Transverse colon (tissue), 4 donors: ENCODE measurements at regions not wholly inside any gene's neighbourhood (a gene's known extent, or its start where the extent isn't known, plus 50 kb on each side); places are given as distances from the start of the nearest gene placed in this dataset.

ENCODE experiments used
- DNase-seq: peaks from one replicate; pipeline ENCODE4 v3.0.0-alpha.2; 2019
- H3K27ac ChIP-seq, 4 donors: fragments of 200-600 bp; sonication (generic); 2 replicates each; pipeline ENCODE4 v1.5.1; 2016 to 2018; ENCODE audit warnings: inconsistent platforms in 4 of 4
- H3K27me3 ChIP-seq: fragments of 200-600 bp; sonication (generic); 2 replicates; pipeline ENCODE4 v1.5.1; 2017; ENCODE audit warnings: inconsistent platforms
- H3K36me3 ChIP-seq, 4 donors: fragments of 200-600 bp; sonication (generic); 2 replicates each; pipeline ENCODE4 v1.5.1; 2017 to 2019; ENCODE audit warnings: inconsistent platforms in 4 of 4
- H3K4me1 ChIP-seq, 4 donors: fragments of 200-600 bp; sonication (generic); 2 replicates each; pipeline ENCODE4 v1.5.1; 2017 to 2020; ENCODE audit warnings: inconsistent platforms in 4 of 4
- H3K4me3 ChIP-seq, 4 donors: fragments of 200-600 bp; sonication (generic); 1 replicate in 1 of 4; 2 replicates in 3 of 4; pipeline versions ENCODE4 v1.5.1 to v1.6.1; 2017 to 2019; ENCODE audit warnings: inconsistent platforms in 4 of 4
- H3K9me3 ChIP-seq, 2 donors: fragments of 200-600 bp; sonication (generic); 2 replicates each; pipeline ENCODE4 v1.5.1; 2017 to 2019; ENCODE audit warnings: inconsistent platforms in 2 of 2
- CTCF ChIP-seq, 5 experiments: fragments of 200-600 bp in 3 of 5; fragments of 450-650 bp in 2 of 5; sonication (generic) in 3 of 5; IDR thresholded peaks; 1 replicate in 2 of 5; 2 replicates in 3 of 5; pipeline ENCODE4 v1.5.1; 2016 to 2017; ENCODE audit warnings: antibody characterized with exemption in 5 of 5, inconsistent platforms in 3 of 5, mild to moderate bottlenecking in 2 of 5, moderate library complexity in 1 of 5
- EP300 ChIP-seq: sonication (generic); formaldehyde crosslinking; IDR thresholded peaks from one replicate; pipeline ENCODE4 v1.6.1; 2017; ENCODE audit warnings: antibody characterized with exemption, low read depth
- POLR2A ChIP-seq: fragments of 450-650 bp; IDR thresholded peaks from one replicate; pipeline ENCODE4 v1.6.1; 2016; ENCODE audit warnings: antibody characterized with exemption, mild to moderate bottlenecking, moderate library complexity
- POLR2AphosphoS5 ChIP-seq, 3 donors: sonication (generic); formaldehyde crosslinking; IDR thresholded peaks; one replicate each; pipeline ENCODE4 v1.6.1; 2016; ENCODE audit warnings: antibody characterized with exemption in 3 of 3
- WGBS, 2 donors: methylation state at CpG; one replicate each; pipeline ENCODE4 v1.1.5; 2018; ENCODE audit warnings: low coverage in 1 of 2; 5-methylcytosine and 5-hydroxymethylcytosine counted together
- in situ Hi-C, 4 donors: fragments of 200-750 bp; cut with MboI; loops; one replicate each; pipeline versions ENCODE4 v1.15.0 to v1.15.1; 2017; ENCODE audit warnings: low sequenced_read_pairs in 3 of 4, low pct_ligation_motif_present in 1 of 4, low pct_unique_long_range_greater_than_20kb in 1 of 4
- intact Hi-C: fragments of 100-400 bp; cut with DNase I; formaldehyde crosslinking; loops from one replicate; pipeline ENCODE4 v1.15.1; 2023; ENCODE audit warnings: low total_unique reads

GRCh38 chr15:96158938-96159337 lies 171.6 kb upstream of the NR2F2 start:
- intact Hi-C loops = no loop called here
- DNase-seq = no peak
- Histone ChIP-seq H3K27me3 (no peaks in the 10 kb centered on the region), H3K4me1 (no peaks in the 10 kb centered on the region), H3K27ac (no peak overlapping the region), H3K9me3 (no peaks in the 10 kb centered on the region), H3K4me3 (no peak overlapping the region), H3K36me3 (no peaks in the 10 kb centered on the region)
- WGBS, 2 donors = 52% methylated on average over 5 of the region's 5 CpGs; no CpG with 5 or more reads in 1 of the 2 donors
- no peak for TF ChIP-seq POLR2A
- TF ChIP-seq CTCF (IDR thresholded peaks at IDR 0.05) = no peak
- TF ChIP-seq POLR2AphosphoS5 (IDR thresholded peaks at IDR 0.05) = no peak
- TF ChIP-seq EP300 = no peak
- in situ Hi-C loops = no loop called here

- H3K27ac ChIP-seq = peak overlapping the region in 1 of 4 donors; percentile 23
- no peak for TF ChIP-seq POLR2AphosphoS5 (IDR thresholded peaks at IDR 0.05)
- no peak for TF ChIP-seq CTCF (IDR thresholded peaks at IDR 0.05)
- TF ChIP-seq EP300 = no peak
- no peak for TF ChIP-seq POLR2A
- no peaks in the 10 kb centered on the region for H3K27me3 ChIP-seq
- intact Hi-C loops (no loop called here), in situ Hi-C loops (no loop called here)
- H3K9me3 ChIP-seq = no peaks in the 10 kb centered on the region
- H3K4me3 ChIP-seq = no peak overlapping the region
- WGBS, 2 donors = 22 to 34% methylated on average over 5 to 8 of the region's 8 CpGs
- no peaks in the 10 kb centered on the region for H3K4me1 ChIP-seq
- no peak for DNase-seq
- no peaks in the 10 kb centered on the region for H3K36me3 ChIP-seq
These were observed 170.2 kb upstream of the NR2F2 start for GRCh38 chr15:96160269-96160668.

GRCh38 chr15:96160800-96161199 lies 169.7 kb upstream of the NR2F2 start:
- Histone ChIP-seq H3K9me3 (no peaks in the 10 kb centered on the region), H3K36me3 (no peaks in the 10 kb centered on the region), H3K4me3 (no peak overlapping the region), H3K27ac (peak overlapping the region in 1 of 4 donors; percentile 1), H3K4me1 (peaks cover 0 to under 1% (median 0%) of the 10 kb centered on the region in 4 donors), H3K27me3 (no peaks in the 10 kb centered on the region)
- no peak for TF ChIP-seq POLR2AphosphoS5 (IDR thresholded peaks at IDR 0.05)
- intact Hi-C loops = no loop called here
- DNase-seq = no peak
- 49 to 93% methylated on average over 1 of the region's 1 CpG for WGBS, 2 donors
- in situ Hi-C loops = no loop called here

GRCh38 chr15:96162322-96162721 lies 168.2 kb upstream of the NR2F2 start:
- WGBS, 2 donors = 71% methylated on average over 2 of the region's 2 CpGs; no CpG with 5 or more reads in 1 of the 2 donors
- intact Hi-C loops = no loop called here
- no peak for DNase-seq

GRCh38 chr15:96165081-96165480 lies 165.4 kb upstream of the NR2F2 start:
- DNase-seq = no peak
- in situ Hi-C loops = no loop called here
- H3K4me1 ChIP-seq = peaks cover 0 to 5% (median 0%) of the 10 kb centered on the region in 4 donors
- intact Hi-C loops = no loop called here
- TF ChIP-seq POLR2A (no peak), CTCF (IDR thresholded peaks at IDR 0.05) (no peak), POLR2AphosphoS5 (IDR thresholded peaks at IDR 0.05) (no peak), EP300 (no peak)
- H3K9me3 ChIP-seq = no peaks in the 10 kb centered on the region
- H3K27me3 ChIP-seq = no peaks in the 10 kb centered on the region
- H3K27ac ChIP-seq = no peak overlapping the region
- H3K4me3 ChIP-seq = no peak overlapping the region
- 59% methylated on average over 4 of the region's 4 CpGs for WGBS, 2 donors
- H3K36me3 ChIP-seq = no peaks in the 10 kb centered on the region

More at GRCh38 chr15:96162322-96162721, 168.2 kb upstream of the NR2F2 start:
- no peaks in the 10 kb centered on the region for H3K27me3 ChIP-seq
- H3K9me3 ChIP-seq = no peaks in the 10 kb centered on the region
- TF ChIP-seq EP300 = no peak
- H3K4me3 ChIP-seq = no peak overlapping the region
- no peak overlapping the region for H3K27ac ChIP-seq
- peaks cover 0 to 5% (median 0%) of the 10 kb centered on the region in 4 donors for H3K4me1 ChIP-seq
- no peaks in the 10 kb centered on the region for H3K36me3 ChIP-seq
- in situ Hi-C loops = no loop called here
